Astrocyte (in vitro differentiated cells and primary cell): ENCODE measurements at regions not wholly inside any gene's neighbourhood (a gene's known extent, or its start where the extent isn't known, plus 50 kb on each side); places are given as distances from the start of the nearest gene placed in this dataset.
"Not testable (repeated sequence)": the region's sequence is repeated elsewhere in the genome, so short reads cannot be mapped to it uniquely, and the experiment has no call there.

Experiments
- DNase-seq: peaks from one replicate; pipeline ENCODE4 v3.0.0-alpha.2; 2010; ENCODE audit warnings: low read depth
- FAIRE-seq: peaks from 2 replicates; lab custom pipeline; 2011; peaks lifted over from hg19 to GRCh38; lab: Jason Lieb, UNC
- H2AFZ ChIP-seq: 2 replicates; pipeline ENCODE4 v1.6.0; 2012; ENCODE audit warnings: low read depth, low read length, inconsistent platforms
- H3K27ac ChIP-seq: 2 replicates; pipeline ENCODE4 v1.5.1; 2011; ENCODE audit warnings: low read depth, low read length, inconsistent platforms
- H3K27me3 ChIP-seq: 2 replicates; pipeline ENCODE4 v1.6.0; 2011; ENCODE audit warnings: low read length, inconsistent platforms; ENCODE audit not compliant: insufficient read depth
- H3K36me3 ChIP-seq: 2 replicates; pipeline ENCODE4 v1.5.1; 2011; ENCODE audit warnings: low read length, inconsistent platforms; ENCODE audit not compliant: insufficient read depth
- H3K4me1 ChIP-seq: 2 replicates; pipeline ENCODE4 v1.5.1; 2011; ENCODE audit warnings: low read length, inconsistent platforms; ENCODE audit not compliant: insufficient read depth
- H3K4me2 ChIP-seq: 2 replicates; pipeline ENCODE4 v1.6.0; 2012; ENCODE audit warnings: low read length, inconsistent platforms
- H3K4me3 ChIP-seq: 2 replicates; pipeline ENCODE4 v1.5.1; 2011; ENCODE audit warnings: low read depth, mild to moderate bottlenecking, low read length, inconsistent platforms; ENCODE audit not compliant: insufficient read depth
- H3K79me2 ChIP-seq: 2 replicates; pipeline ENCODE4 v1.6.0; 2012; ENCODE audit warnings: mild to moderate bottlenecking, low read length, inconsistent platforms; ENCODE audit not compliant: insufficient read depth
- H3K9ac ChIP-seq: 2 replicates; pipeline ENCODE4 v1.6.0; 2012; ENCODE audit warnings: mild to moderate bottlenecking, low read length, inconsistent platforms
- H3K9me3 ChIP-seq: 2 replicates; pipeline ENCODE4 v1.5.1; 2012; ENCODE audit warnings: low read depth, mild to moderate bottlenecking, low read length, inconsistent platforms; ENCODE audit not compliant: insufficient read depth
- H4K20me1 ChIP-seq: 2 replicates; pipeline ENCODE4 v1.6.0; 2012; ENCODE audit warnings: low read length, inconsistent platforms; ENCODE audit not compliant: insufficient read depth
- H3K27ac Mint-ChIP-seq: one replicate; pipeline ENCODE4 v1.8.0; 2021; ENCODE audit warnings: mild to moderate bottlenecking, mixed read lengths; ENCODE audit not compliant: unreplicated experiment
- H3K27me3 Mint-ChIP-seq: one replicate; pipeline ENCODE4 v1.8.0; 2021; ENCODE audit warnings: low read depth, mixed read lengths; ENCODE audit not compliant: unreplicated experiment
- H3K36me3 Mint-ChIP-seq: one replicate; pipeline ENCODE4 v1.8.0; 2021; ENCODE audit warnings: low read depth, mixed read lengths; ENCODE audit not compliant: unreplicated experiment
- H3K4me1 Mint-ChIP-seq: one replicate; pipeline ENCODE4 v1.8.0; 2021; ENCODE audit warnings: low read depth, mixed read lengths; ENCODE audit not compliant: unreplicated experiment
- H3K4me3 Mint-ChIP-seq: one replicate; pipeline ENCODE4 v1.8.0; 2021; ENCODE audit warnings: mild to moderate bottlenecking, moderate library complexity, mixed read lengths; ENCODE audit not compliant: unreplicated experiment
- H3K9me3 Mint-ChIP-seq: one replicate; pipeline ENCODE4 v1.8.0; 2021; ENCODE audit warnings: mild to moderate bottlenecking, mixed read lengths; ENCODE audit not compliant: unreplicated experiment

- H3K4me3 Mint-ChIP-seq, H3K79me2 ChIP-seq, H3K9me3 Mint-ChIP-seq, H3K27ac ChIP-seq, H3K9me3 ChIP-seq, H3K27me3 Mint-ChIP-seq, H4K20me1 ChIP-seq, DNase-seq, FAIRE-seq, H3K4me3 ChIP-seq, H3K27ac Mint-ChIP-seq, H2AFZ ChIP-seq, H3K27me3 ChIP-seq, H3K36me3 Mint-ChIP-seq, H3K4me1 Mint-ChIP-seq, H3K36me3 ChIP-seq, H3K4me1 ChIP-seq, H3K9ac ChIP-seq, H3K4me2 ChIP-seq: not testable (repeated sequence)
Observed at GRCh38 chr1:120657804-120658203, 65.9 kb upstream of the NBPF26 start.

- H3K36me3 ChIP-seq, H4K20me1 ChIP-seq, H3K9me3 ChIP-seq, H3K27me3 Mint-ChIP-seq, H3K27me3 ChIP-seq, H3K27ac ChIP-seq, H3K9ac ChIP-seq, H3K4me1 ChIP-seq, H3K4me1 Mint-ChIP-seq, H3K4me3 Mint-ChIP-seq, H3K79me2 ChIP-seq, H3K4me2 ChIP-seq, H2AFZ ChIP-seq, H3K9me3 Mint-ChIP-seq, DNase-seq, H3K27ac Mint-ChIP-seq, FAIRE-seq, H3K36me3 Mint-ChIP-seq, H3K4me3 ChIP-seq: not testable (repeated sequence)
Observed at GRCh38 chr1:120658622-120659021, 65.1 kb upstream of the NBPF26 start.

- not testable (repeated sequence) for H3K4me1 ChIP-seq, H3K27me3 ChIP-seq, FAIRE-seq, H3K9me3 ChIP-seq, H3K4me3 ChIP-seq, H3K36me3 Mint-ChIP-seq, H3K27ac ChIP-seq, H3K4me2 ChIP-seq, H3K4me1 Mint-ChIP-seq, H3K79me2 ChIP-seq, H3K27me3 Mint-ChIP-seq, H3K27ac Mint-ChIP-seq, H3K4me3 Mint-ChIP-seq, H3K36me3 ChIP-seq, DNase-seq, H4K20me1 ChIP-seq, H2AFZ ChIP-seq, H3K9ac ChIP-seq, H3K9me3 Mint-ChIP-seq
Observed at GRCh38 chr1:120659133-120659532, 64.6 kb upstream of the NBPF26 start.

GRCh38 chr1:120664376-120665249, 59.1 kb upstream of the NBPF26 start:
- not testable (repeated sequence) for H3K36me3 ChIP-seq, H3K4me3 ChIP-seq, H3K27ac ChIP-seq, H3K9ac ChIP-seq, H3K36me3 Mint-ChIP-seq, H3K4me1 Mint-ChIP-seq, H4K20me1 ChIP-seq, H3K9me3 ChIP-seq, H3K4me1 ChIP-seq, FAIRE-seq, H3K27me3 Mint-ChIP-seq, H3K79me2 ChIP-seq, H3K4me2 ChIP-seq, DNase-seq, H3K9me3 Mint-ChIP-seq, H2AFZ ChIP-seq, H3K27me3 ChIP-seq
- Mint-ChIP-seq H3K27ac (peak overlapping the region; percentile 41), H3K4me3 (peak overlapping the region; percentile 79)

GRCh38 chr1:120665250-120665577, 58.5 kb upstream of the NBPF26 start:
- not testable (repeated sequence) for H3K4me1 ChIP-seq, H4K20me1 ChIP-seq, H3K4me1 Mint-ChIP-seq, H3K27me3 ChIP-seq, H3K27ac ChIP-seq, H3K9me3 ChIP-seq, H3K4me2 ChIP-seq, DNase-seq, H3K36me3 ChIP-seq, H3K9me3 Mint-ChIP-seq, H3K9ac ChIP-seq, FAIRE-seq, H2AFZ ChIP-seq, H3K4me3 ChIP-seq, H3K27me3 Mint-ChIP-seq, H3K36me3 Mint-ChIP-seq, H3K79me2 ChIP-seq
- Mint-ChIP-seq H3K27ac (peak overlapping the region; percentile 41), H3K4me3 (peak overlapping the region; percentile 79)

GRCh38 chr1:120668187-120668586, 55.6 kb upstream of the NBPF26 start:
- not testable (repeated sequence) for H3K4me3 Mint-ChIP-seq, H3K27me3 Mint-ChIP-seq, H3K27me3 ChIP-seq, DNase-seq, H3K36me3 Mint-ChIP-seq, H3K27ac ChIP-seq, H3K9me3 ChIP-seq, H3K4me2 ChIP-seq, H3K4me1 ChIP-seq, H3K27ac Mint-ChIP-seq, H3K9me3 Mint-ChIP-seq, H3K36me3 ChIP-seq, H3K4me1 Mint-ChIP-seq, FAIRE-seq, H3K4me3 ChIP-seq, H4K20me1 ChIP-seq, H3K9ac ChIP-seq, H2AFZ ChIP-seq, H3K79me2 ChIP-seq
